ENCODE measurements at regions not wholly inside any gene's neighbourhood (a gene's known extent, or its start where the extent isn't known, plus 50 kb on each side); places are given as distances from the start of the nearest gene placed in this dataset.

- TF ChIP-seq CTCF (IDR thresholded peaks at IDR 0.05) (no peak), EP300 (IDR thresholded peaks at IDR 0.05) (no peak)
Measured at GRCh38 chr14:30165255-30165654, 237.6 kb upstream of the PRKD1 start.

Data from gastroesophageal sphincter (tissue), 3 donors.